Adrenal gland (tissue), 9 donors: ENCODE measurements at regions not wholly inside any gene's neighbourhood (a gene's known extent, or its start where the extent isn't known, plus 50 kb on each side); places are given as distances from the start of the nearest gene placed in this dataset.

ENCODE experiments used
- DNase-seq, 7 donors: peaks; one replicate each; pipeline ENCODE4 v3.0.0-alpha.2; 2019 to 2020
- H3K27ac ChIP-seq, 5 donors: fragments of 200-600 bp; sonication (generic) in 4 of 5; 1 replicate in 3 of 5; 2 replicates in 2 of 5; pipeline versions ENCODE4 v1.5.1 to v1.8.0; 2016 to 2020; ENCODE audit warnings: mild to moderate bottlenecking in 1 of 5
- H3K27me3 ChIP-seq: fragments of 200-600 bp; 2 replicates; pipeline ENCODE4 v1.8.0; 2021
- H3K36me3 ChIP-seq, 2 donors: fragments of 200-600 bp; replicated peaks in 1 of 2; 1 replicate in 1 of 2; 2 replicates in 1 of 2; pipeline versions ENCODE4 v1.5.1 to v1.8.0; 2018 to 2022
- H3K4me1 ChIP-seq, 2 donors: fragments of 200-600 bp; replicated peaks in 1 of 2; 1 replicate in 1 of 2; 2 replicates in 1 of 2; pipeline versions ENCODE4 v1.5.1 to v1.8.0; 2018 to 2021
- H3K4me3 ChIP-seq, 4 donors: fragments of 200-600 bp; sonication (generic) in 3 of 4; one replicate each; pipeline ENCODE4 v1.5.1; 2016 to 2018
- H3K9me3 ChIP-seq, 3 donors: fragments of 200-600 bp; sonication (generic) in 1 of 3; replicated peaks in 1 of 3; 1 replicate in 2 of 3; 2 replicates in 1 of 3; pipeline versions ENCODE4 v1.5.1 to v1.8.0; 2016 to 2021
- CTCF ChIP-seq, 6 experiments: fragments of 450-650 bp in 4 of 6; fragments of 200-600 bp in 2 of 6; sonication (generic) in 1 of 6; IDR thresholded peaks; 1 replicate in 5 of 6; 2 replicates in 1 of 6; pipeline versions ENCODE4 v1.5.1 to v1.8.0; 2016 to 2021; ENCODE audit warnings: antibody characterized with exemption in 6 of 6, mild to moderate bottlenecking in 2 of 6, moderate library complexity in 1 of 6
- POLR2A ChIP-seq, 2 donors: fragments of 450-650 bp; IDR thresholded peaks; one replicate each; pipeline ENCODE4 v1.6.1; 2017; ENCODE audit warnings: antibody characterized with exemption in 2 of 2, mild to moderate bottlenecking in 2 of 2, moderate library complexity in 1 of 2
- WGBS, 4 donors: extraction: QIAGEN DNeasy Blood & Tissue Kit in 2 of 4; methylation state at CpG; one replicate each; pipeline versions ENCODE4 v1.1.5 to v1.1.7; 2013 to 2017; 5-methylcytosine and 5-hydroxymethylcytosine counted together
- intact Hi-C, 2 donors: fragments of 100-400 bp; cut with DNase I; formaldehyde crosslinking; loops; one replicate each; pipeline versions ENCODE4 v1.14.1 to v1.15.0; 2022 to 2023
- donor health status: healthy with polysubstance abuse.
- donor health status: Bipolar disorder and iron deficiency.
- donor health status: DM: yes; HTN: yes; CAD: no.
- donor health status: DM: no; HTN: no; CAD: no.
- donor health status: DM: no; HTN: no; CAD: no.

GRCh38 chr4:62454535-62454934, 1254.4 kb downstream of the ADGRL3 start:
- Histone ChIP-seq H3K9me3 (no peaks in the 10 kb centered on the region), H3K4me1 (no peaks in the 10 kb centered on the region), H3K4me3 (no peak overlapping the region), H3K27me3 (no peaks in the 10 kb centered on the region), H3K27ac (no peak overlapping the region), H3K36me3 (no peaks in the 10 kb centered on the region)
- DNase-seq = no peak
- intact Hi-C loops = no loop called here
- WGBS, 4 donors = 81 to 95% (median 89%) methylated on average over 1 of the region's 1 CpG
- TF ChIP-seq CTCF (IDR thresholded peaks at IDR 0.05) (no peak), POLR2A (IDR thresholded peaks at IDR 0.05) (no peak)

GRCh38 chr4:62450740-62451139, 1250.6 kb downstream of the ADGRL3 start:
- H3K4me1 ChIP-seq = no peaks in the 10 kb centered on the region
- H3K9me3 ChIP-seq = no peaks in the 10 kb centered on the region
- no peak overlapping the region for H3K27ac ChIP-seq
- intact Hi-C loops = no loop called here
- DNase-seq = no peak
- no peaks in the 10 kb centered on the region for H3K36me3 ChIP-seq
- no peak for TF ChIP-seq CTCF (IDR thresholded peaks at IDR 0.05)
- TF ChIP-seq POLR2A (IDR thresholded peaks at IDR 0.05) = no peak
- H3K27me3 ChIP-seq = no peaks in the 10 kb centered on the region
- no peak overlapping the region for H3K4me3 ChIP-seq

- Histone ChIP-seq H3K36me3 (no peaks in the 10 kb centered on the region), H3K9me3 (peaks cover 0 to 3% (median 0%) of the 10 kb centered on the region in 3 donors), H3K4me3 (no peak overlapping the region), H3K27ac (no peak overlapping the region), H3K4me1 (no peaks in the 10 kb centered on the region), H3K27me3 (no peaks in the 10 kb centered on the region)
- no peak for DNase-seq
- 52 to 67% (median 59%) methylated on average over 2 of the region's 2 CpGs for WGBS, 4 donors
- TF ChIP-seq POLR2A (IDR thresholded peaks at IDR 0.05) (no peak), CTCF (IDR thresholded peaks at IDR 0.05) (no peak)
- intact Hi-C loops = no loop called here
Measured at GRCh38 chr4:62449538-62449937, 1249.4 kb downstream of the ADGRL3 start.

GRCh38 chr4:62448911-62449310, 1248.8 kb downstream of the ADGRL3 start:
- TF ChIP-seq CTCF (IDR thresholded peaks at IDR 0.05) (no peak), POLR2A (IDR thresholded peaks at IDR 0.05) (no peak)
- WGBS, 4 donors = 53 to 67% (median 61%) methylated on average over 2 of the region's 2 CpGs
- H3K4me1 ChIP-seq = no peaks in the 10 kb centered on the region

More at GRCh38 chr4:62448911-62449310, 1248.8 kb downstream of the ADGRL3 start:
- H3K27me3 ChIP-seq = no peaks in the 10 kb centered on the region
- no peak for DNase-seq
- no peak overlapping the region for H3K4me3 ChIP-seq
- H3K27ac ChIP-seq = no peak overlapping the region
- H3K9me3 ChIP-seq = peaks cover 0 to 3% (median 0%) of the 10 kb centered on the region in 3 donors
- intact Hi-C loops = no loop called here
- H3K36me3 ChIP-seq = no peaks in the 10 kb centered on the region
